Neural cell (in vitro differentiated cells): ENCODE measurements at regions not wholly inside any gene's neighbourhood (a gene's known extent, or its start where the extent isn't known, plus 50 kb on each side); places are given as distances from the start of the nearest gene placed in this dataset.

Source experiments
- H2AFZ ChIP-seq: fragments of 200-600, 300-800 bp; sonication (generic), shearing (Covaris generic); 2 replicates; pipeline ENCODE4 v1.6.0; 2014; ENCODE audit warnings: low read depth, mild to moderate bottlenecking, antibody characterized with exemption, low read length, moderate library complexity
- H3F3A ChIP-seq: fragments of 200-600 bp; shearing (Covaris generic); 2 replicates; pipeline ENCODE4 v1.6.1; 2016; ENCODE audit warnings: mild to moderate bottlenecking, moderate library complexity, mixed read lengths, antibody characterized with exemption, low read length; ENCODE audit not compliant: insufficient read depth, poor library complexity, severe bottlenecking
- H3K27ac ChIP-seq: fragments of 200-600, 300-800 bp; sonication (generic), shearing (Covaris generic); 2 replicates; pipeline ENCODE4 v1.5.1; 2014; ENCODE audit warnings: mild to moderate bottlenecking, low read length, moderate library complexity
- H3K27me3 ChIP-seq: fragments of 300-800, 200-600 bp; sonication (generic), shearing (Covaris generic); 2 replicates; pipeline ENCODE4 v1.6.0; 2014; ENCODE audit warnings: mild to moderate bottlenecking, low read depth, low read length, moderate library complexity; ENCODE audit not compliant: insufficient read depth
- H3K36me3 ChIP-seq: fragments of 300-800, 200-600 bp; sonication (generic), shearing (Covaris generic); 2 replicates; pipeline ENCODE4 v1.5.1; 2014; ENCODE audit warnings: mild to moderate bottlenecking, antibody characterized with exemption, low read length, moderate library complexity; ENCODE audit not compliant: insufficient read depth
- H3K4me2 ChIP-seq: fragments of 300-800, 200-600 bp; sonication (generic), shearing (Covaris generic); 2 replicates; pipeline ENCODE4 v1.6.0; 2014; ENCODE audit warnings: mild to moderate bottlenecking, low read length
- H3K4me3 ChIP-seq: fragments of 300-800, 200-600 bp; sonication (generic), shearing (Covaris generic); 2 replicates; pipeline ENCODE4 v1.5.1; 2014; ENCODE audit warnings: mild to moderate bottlenecking, low read length, moderate library complexity
- H3K79me2 ChIP-seq: fragments of 200-600 bp; shearing (Covaris generic); replicated peaks from 2 replicates; pipeline ENCODE4 v1.6.0; 2014; ENCODE audit warnings: mild to moderate bottlenecking, low read length, moderate library complexity; ENCODE audit not compliant: insufficient read depth
- H3K9ac ChIP-seq: fragments of 300-800, 200-600 bp; sonication (generic), shearing (Covaris generic); 2 replicates; pipeline ENCODE4 v1.6.1; 2016; ENCODE audit warnings: mild to moderate bottlenecking, low read length, mixed read lengths
- H3K9me2 ChIP-seq: fragments of 200-600 bp; shearing (Covaris generic); 2 replicates; pipeline ENCODE4 v1.6.1; 2016; ENCODE audit warnings: mild to moderate bottlenecking, low read length, mixed read lengths; ENCODE audit not compliant: insufficient read depth
- H3K9me3 ChIP-seq: fragments of 200-600, 300-800 bp; sonication (generic), shearing (Covaris generic); 2 replicates; pipeline ENCODE4 v1.6.1; 2016; ENCODE audit warnings: mild to moderate bottlenecking, mixed run types, low read length, moderate library complexity, mixed read lengths
- H4K20me1 ChIP-seq: fragments of 200-600 bp; shearing (Covaris generic); 2 replicates; pipeline ENCODE4 v1.6.1; 2016; ENCODE audit warnings: mild to moderate bottlenecking, mixed run types; ENCODE audit not compliant: insufficient read depth
- EP300 ChIP-seq: fragments of 450-650 bp; conservative IDR thresholded peaks from 2 replicates; pipeline ENCODE4 v1.6.1; 2014; ENCODE audit warnings: antibody characterized with exemption, mild to moderate bottlenecking, moderate library complexity; ENCODE audit not compliant: poor library complexity, severe bottlenecking
- EZH2 ChIP-seq: fragments of 200-600, 300-800 bp; shearing (Covaris generic), sonication (generic); IDR thresholded peaks from 2 replicates; pipeline ENCODE4 v1.6.1; 2014; ENCODE audit warnings: antibody characterized with exemption, low read length, borderline replicate concordance, mild to moderate bottlenecking; ENCODE audit not compliant: insufficient read depth, poor library complexity, severe bottlenecking
- MXI1 ChIP-seq: fragments of 450-650 bp; conservative IDR thresholded peaks from 2 replicates; pipeline ENCODE4 v1.6.1; 2014; ENCODE audit warnings: antibody characterized with exemption, mild to moderate bottlenecking; ENCODE audit not compliant: poor library complexity, severe bottlenecking
- POLR2AphosphoS5 ChIP-seq: IDR thresholded peaks from 2 replicates; pipeline ENCODE4 v1.6.1; 2012
- RAD21 ChIP-seq: fragments of 450-650 bp; conservative IDR thresholded peaks from 2 replicates; pipeline ENCODE4 v1.6.1; 2014; ENCODE audit warnings: antibody characterized with exemption, mild to moderate bottlenecking, moderate library complexity
- SMC3 ChIP-seq: fragments of 450-650 bp; conservative IDR thresholded peaks from 2 replicates; pipeline ENCODE4 v1.6.1; 2014; ENCODE audit warnings: antibody characterized with exemption, mild to moderate bottlenecking, moderate library complexity; ENCODE audit not compliant: poor library complexity
- TAF1 ChIP-seq: IDR thresholded peaks from 2 replicates; pipeline ENCODE4 v1.6.1; 2012; ENCODE audit warnings: low read depth
- TF ChIP-seq, protein P1 (sequence below): IDR thresholded peaks from 2 replicates; pipeline ENCODE4 v1.6.1; 2012; ENCODE audit warnings: borderline replicate concordance
- TF ChIP-seq, protein P2 (sequence below): fragments of 450-650 bp; IDR thresholded peaks from 2 replicates; pipeline ENCODE4 v1.5.1; 2014; ENCODE audit warnings: antibody characterized with exemption, mild to moderate bottlenecking, moderate library complexity; ENCODE audit not compliant: poor library complexity, severe bottlenecking

DNA sequence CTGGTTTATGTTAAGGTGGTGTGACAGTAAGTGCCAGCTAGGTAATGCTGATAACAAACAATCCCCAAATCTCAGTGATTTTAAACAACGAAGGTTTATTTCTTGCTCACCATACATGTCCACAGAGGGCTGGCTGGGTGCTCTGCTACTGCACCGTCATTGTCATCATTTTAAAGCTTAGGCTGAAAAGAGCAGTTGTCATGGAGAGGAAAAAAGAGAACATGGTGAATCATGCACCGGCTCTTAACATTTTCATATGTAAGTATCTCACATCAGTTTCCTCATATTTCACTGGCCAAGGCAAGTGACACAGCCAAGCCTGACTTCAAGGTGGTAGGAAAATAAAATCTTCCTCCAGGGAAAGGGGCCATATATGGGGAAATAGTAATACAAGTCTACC is 746.9 kb downstream of the SORCS3 start:
- TF ChIP-seq SMC3 = no peak
- no peak for TF ChIP-seq RAD21
- TF ChIP-seq, protein P1, sequence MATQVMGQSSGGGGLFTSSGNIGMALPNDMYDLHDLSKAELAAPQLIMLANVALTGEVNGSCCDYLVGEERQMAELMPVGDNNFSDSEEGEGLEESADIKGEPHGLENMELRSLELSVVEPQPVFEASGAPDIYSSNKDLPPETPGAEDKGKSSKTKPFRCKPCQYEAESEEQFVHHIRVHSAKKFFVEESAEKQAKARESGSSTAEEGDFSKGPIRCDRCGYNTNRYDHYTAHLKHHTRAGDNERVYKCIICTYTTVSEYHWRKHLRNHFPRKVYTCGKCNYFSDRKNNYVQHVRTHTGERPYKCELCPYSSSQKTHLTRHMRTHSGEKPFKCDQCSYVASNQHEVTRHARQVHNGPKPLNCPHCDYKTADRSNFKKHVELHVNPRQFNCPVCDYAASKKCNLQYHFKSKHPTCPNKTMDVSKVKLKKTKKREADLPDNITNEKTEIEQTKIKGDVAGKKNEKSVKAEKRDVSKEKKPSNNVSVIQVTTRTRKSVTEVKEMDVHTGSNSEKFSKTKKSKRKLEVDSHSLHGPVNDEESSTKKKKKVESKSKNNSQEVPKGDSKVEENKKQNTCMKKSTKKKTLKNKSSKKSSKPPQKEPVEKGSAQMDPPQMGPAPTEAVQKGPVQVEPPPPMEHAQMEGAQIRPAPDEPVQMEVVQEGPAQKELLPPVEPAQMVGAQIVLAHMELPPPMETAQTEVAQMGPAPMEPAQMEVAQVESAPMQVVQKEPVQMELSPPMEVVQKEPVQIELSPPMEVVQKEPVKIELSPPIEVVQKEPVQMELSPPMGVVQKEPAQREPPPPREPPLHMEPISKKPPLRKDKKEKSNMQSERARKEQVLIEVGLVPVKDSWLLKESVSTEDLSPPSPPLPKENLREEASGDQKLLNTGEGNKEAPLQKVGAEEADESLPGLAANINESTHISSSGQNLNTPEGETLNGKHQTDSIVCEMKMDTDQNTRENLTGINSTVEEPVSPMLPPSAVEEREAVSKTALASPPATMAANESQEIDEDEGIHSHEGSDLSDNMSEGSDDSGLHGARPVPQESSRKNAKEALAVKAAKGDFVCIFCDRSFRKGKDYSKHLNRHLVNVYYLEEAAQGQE = no peak
- no peak for TF ChIP-seq EZH2
- TF ChIP-seq MXI1 = no peak
- TF ChIP-seq POLR2AphosphoS5 = no peak
- no peak for TF ChIP-seq TAF1
- no peaks in the 10 kb centered on the region for H3K9me2 ChIP-seq
- no peak overlapping the region for H3K9ac ChIP-seq
- no peak overlapping the region for H3K27ac ChIP-seq
- H4K20me1 ChIP-seq = no peaks in the 10 kb centered on the region
- no peak overlapping the region for H2AFZ ChIP-seq
- no peaks in the 10 kb centered on the region for H3K36me3 ChIP-seq
- no peak overlapping the region for H3K4me3 ChIP-seq
- H3F3A ChIP-seq = no peaks in the 10 kb centered on the region
- H3K9me3 ChIP-seq = no peaks in the 10 kb centered on the region
- H3K79me2 ChIP-seq = no peaks in the 10 kb centered on the region
- no peak overlapping the region for H3K4me2 ChIP-seq
- H3K27me3 ChIP-seq = no peaks in the 10 kb centered on the region

DNA sequence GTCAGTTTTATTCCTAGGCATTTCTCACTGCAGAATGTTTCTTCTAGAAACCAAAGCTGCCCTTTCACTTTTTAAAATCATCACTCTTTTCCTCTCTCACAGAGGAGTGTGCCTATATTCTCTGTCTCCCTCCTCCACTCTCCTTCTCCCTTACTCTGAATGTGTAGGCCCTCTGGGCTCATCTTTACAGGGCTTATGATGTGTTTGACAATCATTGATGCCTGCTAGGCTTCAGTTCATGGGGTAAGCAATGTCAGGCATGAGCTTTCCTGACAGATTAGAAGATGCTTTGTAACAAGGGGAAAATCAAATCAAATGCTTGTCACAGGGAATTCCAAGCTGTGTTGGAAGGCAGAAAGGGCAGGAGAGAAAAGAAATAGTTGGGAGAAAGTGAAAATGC is 742.9 kb downstream of the SORCS3 start:
- no peak overlapping the region for H2AFZ ChIP-seq
- H3K9me2 ChIP-seq = no peaks in the 10 kb centered on the region
- no peaks in the 10 kb centered on the region for H4K20me1 ChIP-seq
- TF ChIP-seq POLR2AphosphoS5 (peak; percentile 67), EP300 (peak; percentile 85)
- TF ChIP-seq, protein P1 = peak; percentile 99
- TF ChIP-seq, protein P2, sequence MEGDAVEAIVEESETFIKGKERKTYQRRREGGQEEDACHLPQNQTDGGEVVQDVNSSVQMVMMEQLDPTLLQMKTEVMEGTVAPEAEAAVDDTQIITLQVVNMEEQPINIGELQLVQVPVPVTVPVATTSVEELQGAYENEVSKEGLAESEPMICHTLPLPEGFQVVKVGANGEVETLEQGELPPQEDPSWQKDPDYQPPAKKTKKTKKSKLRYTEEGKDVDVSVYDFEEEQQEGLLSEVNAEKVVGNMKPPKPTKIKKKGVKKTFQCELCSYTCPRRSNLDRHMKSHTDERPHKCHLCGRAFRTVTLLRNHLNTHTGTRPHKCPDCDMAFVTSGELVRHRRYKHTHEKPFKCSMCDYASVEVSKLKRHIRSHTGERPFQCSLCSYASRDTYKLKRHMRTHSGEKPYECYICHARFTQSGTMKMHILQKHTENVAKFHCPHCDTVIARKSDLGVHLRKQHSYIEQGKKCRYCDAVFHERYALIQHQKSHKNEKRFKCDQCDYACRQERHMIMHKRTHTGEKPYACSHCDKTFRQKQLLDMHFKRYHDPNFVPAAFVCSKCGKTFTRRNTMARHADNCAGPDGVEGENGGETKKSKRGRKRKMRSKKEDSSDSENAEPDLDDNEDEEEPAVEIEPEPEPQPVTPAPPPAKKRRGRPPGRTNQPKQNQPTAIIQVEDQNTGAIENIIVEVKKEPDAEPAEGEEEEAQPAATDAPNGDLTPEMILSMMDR = no peak
- peak overlapping the region; percentile 46 for H3K4me2 ChIP-seq
- no peaks in the 10 kb centered on the region for H3K36me3 ChIP-seq
- peak overlapping the region; percentile 48 for H3K27ac ChIP-seq
- H3K4me3 ChIP-seq = peak overlapping the region; percentile 26
- no peaks in the 10 kb centered on the region for H3F3A ChIP-seq
- H3K9ac ChIP-seq = peak overlapping the region; percentile 7
- H3K9me3 ChIP-seq = no peaks in the 10 kb centered on the region
- H3K79me2 ChIP-seq = no peaks in the 10 kb centered on the region
- H3K27me3 ChIP-seq = no peaks in the 10 kb centered on the region
